GM23248 (cell line): ENCODE measurements at regions not wholly inside any gene's neighbourhood (a gene's known extent, or its start where the extent isn't known, plus 50 kb on each side); places are given as distances from the start of the nearest gene placed in this dataset.

Source experiments
- DNase-seq: peaks from one replicate; pipeline ENCODE4 v3.0.0-alpha.2; 2015
- H2AFZ ChIP-seq: fragments of 200-600 bp; sonication (generic); 2 replicates; pipeline ENCODE4 v1.6.1; 2016; ENCODE audit warnings: antibody characterized with exemption
- H3F3A ChIP-seq: fragments of 200-600 bp; sonication (generic); 2 replicates; pipeline ENCODE4 v1.6.1; 2016; ENCODE audit warnings: mild to moderate bottlenecking, antibody characterized with exemption, mixed run types; ENCODE audit not compliant: insufficient read depth
- H3K27ac ChIP-seq: fragments of 200-600 bp; sonication (generic); 2 replicates; pipeline ENCODE4 v1.5.1; 2016; ENCODE audit warnings: mild to moderate bottlenecking
- H3K27me3 ChIP-seq: fragments of 200-600 bp; sonication (generic); replicated peaks from 2 replicates; pipeline ENCODE4 v1.6.1; 2016; ENCODE audit warnings: mild to moderate bottlenecking; ENCODE audit not compliant: insufficient read depth
- H3K36me3 ChIP-seq: fragments of 200-600 bp; sonication (generic); 2 replicates; pipeline ENCODE4 v1.6.1; 2016; ENCODE audit warnings: low read depth, mild to moderate bottlenecking
- H3K4me1 ChIP-seq: fragments of 200-600 bp; sonication (generic); 2 replicates; pipeline ENCODE4 v1.6.1; 2016; ENCODE audit warnings: mild to moderate bottlenecking; ENCODE audit not compliant: insufficient read depth
- H3K4me2 ChIP-seq: fragments of 200-600 bp; sonication (generic); one replicate; pipeline ENCODE4 v1.6.1; 2016; ENCODE audit warnings: mild to moderate bottlenecking; ENCODE audit not compliant: unreplicated experiment
- H3K4me3 ChIP-seq: fragments of 200-600 bp; sonication (generic); 2 replicates; pipeline ENCODE4 v1.5.1; 2016; ENCODE audit warnings: mild to moderate bottlenecking
- H3K79me2 ChIP-seq: fragments of 200-600 bp; sonication (generic); 2 replicates; pipeline ENCODE4 v1.6.1; 2016; ENCODE audit warnings: mild to moderate bottlenecking; ENCODE audit not compliant: insufficient read depth
- H3K9ac ChIP-seq: fragments of 200-600 bp; sonication (generic); 2 replicates; pipeline ENCODE4 v1.6.1; 2016; ENCODE audit warnings: mild to moderate bottlenecking
- H3K9me2 ChIP-seq: fragments of 200-600 bp; sonication (generic); 2 replicates; pipeline ENCODE4 v1.6.1; 2016; ENCODE audit warnings: mixed run types, mild to moderate bottlenecking, moderate library complexity; ENCODE audit not compliant: insufficient read depth
- H3K9me3 ChIP-seq: fragments of 200-600 bp; sonication (generic); one replicate; pipeline ENCODE4 v1.6.1; 2017; ENCODE audit warnings: low read depth
- H4K20me1 ChIP-seq: fragments of 200-600 bp; sonication (generic); 2 replicates; pipeline ENCODE4 v1.6.0; 2016; ENCODE audit not compliant: insufficient read depth
- EZH2 ChIP-seq: fragments of 200-600 bp; sonication (generic); IDR thresholded peaks from 2 replicates; pipeline ENCODE4 v1.6.1; 2018; ENCODE audit warnings: antibody characterized with exemption, mild to moderate bottlenecking; ENCODE audit not compliant: insufficient read depth, poor library complexity, severe bottlenecking
- EZH2phosphoT487 ChIP-seq: fragments of 200-600 bp; sonication (generic); IDR thresholded peaks from 2 replicates; pipeline ENCODE4 v1.6.1; 2018; ENCODE audit warnings: antibody characterized with exemption, moderate library complexity, mild to moderate bottlenecking, low read depth; ENCODE audit not compliant: insufficient read depth
- WGBS, 2 experiments: methylation state at CpG; one replicate each; pipeline ENCODE4 v1.1.6; 2015 to 2017; ENCODE audit warnings: low lambda C conversion rate in 2 of 2, low coverage in 1 of 2; ENCODE audit errors: missing lambda C conversion rate in 2 of 2; 5-methylcytosine and 5-hydroxymethylcytosine counted together
- in situ Hi-C: fragments of 300-500 bp; cut with MboI; formaldehyde crosslinking; loops from 2 replicates; pipeline ENCODE4 v1.15.0; 2020

GRCh38 chr2:237178396-237178795 lies 92.7 kb downstream of the COPS8 start:
- Histone ChIP-seq H2AFZ (no peak overlapping the region), H3K27me3 (no peaks in the 10 kb centered on the region), H3K4me2 (no peak overlapping the region), H3K79me2 (no peaks in the 10 kb centered on the region), H4K20me1 (no peaks in the 10 kb centered on the region), H3K9ac (no peak overlapping the region), H3K9me3 (no peaks in the 10 kb centered on the region), H3K36me3 (no peaks in the 10 kb centered on the region), H3K4me3 (no peak overlapping the region), H3F3A (peaks cover 26% of the 10 kb centered on the region), H3K4me1 (peaks cover 33% of the 10 kb centered on the region; the same call in 1 of the 2 replicates), H3K27ac (peak overlapping the region; percentile 40), H3K9me2 (no peaks in the 10 kb centered on the region)
- in situ Hi-C loops, result no loop called here
- 64 to 65% methylated on average over 6 of the region's 6 CpGs for WGBS, 2 experiments
- TF ChIP-seq EZH2, result no peak
- no peak for TF ChIP-seq EZH2phosphoT487
- peak; percentile 78 for DNase-seq

GRCh38 chr2:237179161-237179560 lies 93.5 kb downstream of the COPS8 start:
- no peak overlapping the region for H3K4me2 ChIP-seq
- H3K4me3 ChIP-seq, result no peak overlapping the region
- no peaks in the 10 kb centered on the region for H3K36me3 ChIP-seq
- in situ Hi-C loops, result no loop called here
- no peaks in the 10 kb centered on the region for H3K9me3 ChIP-seq
- no peak for TF ChIP-seq EZH2
- TF ChIP-seq EZH2phosphoT487, result no peak
- peaks cover 38% of the 10 kb centered on the region for H3K4me1 ChIP-seq
- no peak for DNase-seq
- no peaks in the 10 kb centered on the region for H3K27me3 ChIP-seq
- peaks cover 26% of the 10 kb centered on the region for H3F3A ChIP-seq
- no peaks in the 10 kb centered on the region for H4K20me1 ChIP-seq
- H3K9me2 ChIP-seq, result no peaks in the 10 kb centered on the region
- H3K79me2 ChIP-seq, result no peaks in the 10 kb centered on the region
- 88 to 90% methylated on average over 5 of the region's 5 CpGs for WGBS, 2 experiments
- no peak overlapping the region for H3K9ac ChIP-seq
- H2AFZ ChIP-seq, result no peak overlapping the region
- no peak overlapping the region for H3K27ac ChIP-seq

DNA sequence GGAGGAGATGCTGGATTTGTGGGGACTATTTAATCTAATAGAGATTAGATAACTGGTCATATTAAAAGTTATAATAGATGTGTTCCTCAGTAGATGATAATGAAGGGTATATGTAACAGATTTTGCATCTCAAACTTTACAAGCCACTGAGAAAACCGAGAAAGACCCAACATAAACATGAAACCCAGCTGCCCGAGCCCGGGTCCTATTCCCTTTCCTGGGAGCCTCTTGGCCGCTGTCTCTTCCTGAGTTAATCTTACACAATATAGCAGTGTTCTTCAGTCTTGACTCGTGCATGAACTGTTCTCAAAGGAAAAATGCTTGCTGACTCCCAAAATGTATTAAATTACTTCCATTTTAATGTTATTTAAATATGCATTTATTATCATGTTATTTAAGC lies 94.5 kb downstream of the COPS8 start:
- DNase-seq, result no peak
- Histone ChIP-seq H3K9ac (no peak overlapping the region), H3K36me3 (no peaks in the 10 kb centered on the region), H3K27ac (no peak overlapping the region), H2AFZ (no peak overlapping the region), H4K20me1 (no peaks in the 10 kb centered on the region), H3K4me3 (no peak overlapping the region), H3K27me3 (no peaks in the 10 kb centered on the region), H3K4me2 (no peak overlapping the region), H3F3A (peaks cover 35% of the 10 kb centered on the region), H3K4me1 (peaks cover 48% of the 10 kb centered on the region), H3K9me3 (no peaks in the 10 kb centered on the region), H3K79me2 (no peaks in the 10 kb centered on the region), H3K9me2 (no peaks in the 10 kb centered on the region)
- TF ChIP-seq EZH2phosphoT487 (no peak), EZH2 (no peak)
- in situ Hi-C loops, result no loop called here
- WGBS, 2 experiments, result 92 to 95% methylated on average over 5 of the region's 5 CpGs

DNA sequence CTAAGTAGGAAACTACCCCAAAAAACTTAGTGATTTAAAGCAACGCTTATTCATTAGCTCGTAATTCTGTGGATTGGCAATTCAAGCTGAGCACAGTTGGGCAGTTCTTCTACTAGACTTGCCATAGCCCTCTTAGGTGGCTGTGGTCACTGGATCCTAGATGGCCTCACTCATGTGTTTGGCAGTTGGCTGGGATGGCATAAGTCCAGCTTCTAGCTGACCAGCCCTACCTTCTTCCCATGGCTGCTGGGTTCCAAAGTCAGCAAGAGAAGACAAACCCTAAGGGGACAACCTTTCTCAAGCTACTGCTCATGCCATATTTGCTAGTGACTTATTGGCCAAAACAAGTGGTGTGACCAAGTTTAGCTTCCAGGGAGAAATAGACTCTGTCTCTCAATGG lies 95.3 kb downstream of the COPS8 start:
- H2AFZ ChIP-seq, result no peak overlapping the region
- no peaks in the 10 kb centered on the region for H3K79me2 ChIP-seq
- H4K20me1 ChIP-seq, result no peaks in the 10 kb centered on the region
- no peak overlapping the region for H3K4me3 ChIP-seq
- no peaks in the 10 kb centered on the region for H3K9me2 ChIP-seq
- H3K4me2 ChIP-seq, result no peak overlapping the region
- peak overlapping the region; percentile 58 for H3K27ac ChIP-seq
- TF ChIP-seq EZH2phosphoT487 (no peak), EZH2 (no peak)
- H3K9ac ChIP-seq, result no peak overlapping the region
- no peaks in the 10 kb centered on the region for H3K27me3 ChIP-seq
- peaks cover 49% of the 10 kb centered on the region for H3K4me1 ChIP-seq
- H3F3A ChIP-seq, result peaks cover 36% of the 10 kb centered on the region
- no peaks in the 10 kb centered on the region for H3K36me3 ChIP-seq
- 96 to 97% methylated on average over 2 of the region's 2 CpGs for WGBS, 2 experiments
- in situ Hi-C loops, result no loop called here
- DNase-seq, result no peak
- no peaks in the 10 kb centered on the region for H3K9me3 ChIP-seq

DNA sequence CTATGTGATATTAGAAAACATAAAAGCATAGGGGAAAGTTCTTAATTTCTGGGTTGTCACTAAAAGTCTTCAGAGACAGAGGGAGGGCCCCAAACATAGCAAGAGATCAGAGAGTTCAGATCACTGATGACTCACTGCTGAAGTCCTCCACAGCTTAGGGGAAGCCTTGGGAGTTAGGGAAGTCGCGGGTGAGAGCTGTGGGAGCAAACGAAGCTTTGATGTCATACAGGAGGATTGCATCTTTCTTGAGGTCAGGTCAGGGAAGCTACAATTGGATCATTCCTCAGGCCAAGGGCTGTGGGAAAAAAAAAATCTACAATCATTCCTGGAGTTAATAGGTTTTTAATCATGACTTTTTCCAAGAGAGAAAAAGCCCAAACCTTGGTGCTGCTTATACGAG lies 96.2 kb downstream of the COPS8 start:
- no peak for TF ChIP-seq EZH2
- TF ChIP-seq EZH2phosphoT487, result no peak
- Histone ChIP-seq H3K4me1 (peaks cover 49% of the 10 kb centered on the region), H3K27me3 (no peaks in the 10 kb centered on the region), H3F3A (peaks cover 36% of the 10 kb centered on the region), H2AFZ (no peak overlapping the region), H3K9ac (peak overlapping the region; percentile 44), H3K27ac (peak overlapping the region; percentile 58), H3K9me2 (no peaks in the 10 kb centered on the region), H3K36me3 (no peaks in the 10 kb centered on the region), H3K9me3 (no peaks in the 10 kb centered on the region), H3K4me2 (peak overlapping the region; percentile 5), H3K4me3 (no peak overlapping the region), H4K20me1 (no peaks in the 10 kb centered on the region), H3K79me2 (no peaks in the 10 kb centered on the region)
- WGBS, 2 experiments, result 17 to 22% methylated on average over 4 of the region's 4 CpGs
- in situ Hi-C loops, result no loop called here
- DNase-seq, result peak; percentile 90
